ENCODE measurements at regions not wholly inside any gene's neighbourhood (a gene's known extent, or its start where the extent isn't known, plus 50 kb on each side); places are given as distances from the start of the nearest gene placed in this dataset.
A peak's percentile ranks its signal among the peaks of the same experiment; 100 is the strongest.

DNA sequence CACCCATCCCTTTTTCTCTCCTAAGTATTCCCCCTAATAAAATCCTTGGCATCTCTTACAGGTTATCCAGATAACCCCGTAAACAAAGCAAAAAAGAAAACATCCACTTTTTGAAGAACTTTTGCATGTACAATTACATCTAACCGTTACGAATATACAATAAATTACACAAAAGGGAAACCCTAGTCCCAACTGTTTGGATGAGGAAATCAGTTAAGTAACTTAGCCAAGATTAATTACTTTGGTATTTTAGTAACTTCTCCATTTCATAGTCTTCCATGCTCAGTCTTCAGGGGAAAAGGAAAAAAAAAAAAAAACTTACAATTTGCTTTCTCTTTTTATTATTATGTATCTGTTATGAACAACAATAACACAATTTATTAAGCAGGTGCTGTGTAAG is 212.9 kb downstream of the ACTL7B start:
- DNase-seq: no peak

DNA sequence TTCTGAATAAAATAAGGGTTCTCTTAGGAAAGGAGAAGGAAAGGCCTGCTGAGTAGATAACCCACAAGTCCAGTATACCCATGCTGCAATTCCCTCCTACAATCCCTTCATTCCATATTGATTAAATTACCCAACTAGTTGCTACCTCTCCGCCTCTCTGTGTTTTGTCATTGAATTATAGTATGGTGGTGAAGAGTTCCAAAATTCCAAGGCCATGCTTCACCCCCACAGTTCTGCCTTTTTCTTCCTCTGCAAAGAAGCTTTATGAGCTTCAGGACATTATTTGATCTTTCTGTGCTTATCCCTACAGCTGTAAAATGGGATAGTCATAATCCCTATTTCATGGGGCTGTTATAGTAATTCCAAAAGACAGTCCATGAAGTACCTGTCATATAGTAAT is 215.6 kb downstream of the ACTL7B start:
- peak; percentile 82 for DNase-seq

DNA sequence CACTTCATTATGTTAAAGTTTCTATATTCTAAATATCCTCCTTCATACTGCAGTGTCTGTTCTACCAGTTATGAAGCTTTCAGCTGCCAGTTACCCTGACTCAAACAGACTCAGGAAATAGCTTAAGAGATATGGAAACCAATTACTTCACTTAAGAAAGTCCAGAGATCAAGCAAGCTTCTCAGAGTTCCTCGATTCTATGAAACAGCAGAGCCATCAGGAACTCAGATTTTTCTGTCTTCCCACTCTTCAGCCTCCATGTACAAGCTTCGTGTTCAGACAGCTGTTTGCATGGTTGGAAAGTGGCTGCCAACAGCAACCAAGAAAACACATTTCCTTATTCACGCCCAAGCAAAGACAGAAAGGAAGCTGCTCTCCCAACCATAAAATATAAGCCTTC is 216.1 kb downstream of the ACTL7B start:
- peak; percentile 30 for DNase-seq

- DNase-seq: no peak
These were observed 216.7 kb downstream of the ACTL7B start for GRCh38 chr9:108639091-108639490.

DNA sequence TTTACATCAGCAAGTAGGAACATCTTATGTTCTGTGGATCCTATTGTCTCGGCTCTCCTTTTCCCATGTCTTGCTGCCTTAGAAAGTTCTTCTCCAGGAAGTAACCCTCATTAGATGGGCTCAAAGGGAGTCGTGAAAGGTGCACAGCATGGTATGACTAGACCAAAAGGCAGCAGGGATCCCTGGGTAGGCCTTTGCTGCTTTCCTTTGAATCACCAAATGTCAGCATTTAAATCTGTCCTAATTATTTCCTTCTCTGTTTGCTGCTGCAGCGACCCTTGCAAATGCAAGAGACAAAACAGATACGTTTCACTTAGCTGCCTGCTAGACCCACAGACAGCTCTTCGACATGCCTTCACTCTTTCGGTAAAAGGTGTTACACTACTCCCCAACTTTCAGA is 218.4 kb downstream of the ACTL7B start:
- peak; percentile 18 for DNase-seq

DNA sequence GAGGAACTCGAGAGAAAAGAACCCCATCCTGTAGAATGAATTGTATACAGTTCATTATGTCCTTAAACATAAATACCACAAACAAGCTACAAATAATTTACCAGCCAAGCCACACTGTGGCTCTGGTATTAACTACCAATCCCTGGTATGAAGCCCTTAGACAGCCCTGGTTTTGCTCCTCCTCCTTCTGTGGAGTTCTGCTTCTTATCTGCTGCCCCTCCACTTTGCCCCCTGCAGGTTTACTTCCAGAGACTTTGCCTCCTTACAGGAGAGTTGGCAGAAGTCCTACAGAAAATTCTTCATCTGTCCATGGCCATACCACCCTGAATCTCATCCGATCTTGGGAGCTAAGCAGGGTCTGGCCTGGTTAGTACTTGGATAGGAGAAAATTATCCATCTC is 219.8 kb downstream of the ACTL7B start:
- peak; percentile 33 for DNase-seq

DNA sequence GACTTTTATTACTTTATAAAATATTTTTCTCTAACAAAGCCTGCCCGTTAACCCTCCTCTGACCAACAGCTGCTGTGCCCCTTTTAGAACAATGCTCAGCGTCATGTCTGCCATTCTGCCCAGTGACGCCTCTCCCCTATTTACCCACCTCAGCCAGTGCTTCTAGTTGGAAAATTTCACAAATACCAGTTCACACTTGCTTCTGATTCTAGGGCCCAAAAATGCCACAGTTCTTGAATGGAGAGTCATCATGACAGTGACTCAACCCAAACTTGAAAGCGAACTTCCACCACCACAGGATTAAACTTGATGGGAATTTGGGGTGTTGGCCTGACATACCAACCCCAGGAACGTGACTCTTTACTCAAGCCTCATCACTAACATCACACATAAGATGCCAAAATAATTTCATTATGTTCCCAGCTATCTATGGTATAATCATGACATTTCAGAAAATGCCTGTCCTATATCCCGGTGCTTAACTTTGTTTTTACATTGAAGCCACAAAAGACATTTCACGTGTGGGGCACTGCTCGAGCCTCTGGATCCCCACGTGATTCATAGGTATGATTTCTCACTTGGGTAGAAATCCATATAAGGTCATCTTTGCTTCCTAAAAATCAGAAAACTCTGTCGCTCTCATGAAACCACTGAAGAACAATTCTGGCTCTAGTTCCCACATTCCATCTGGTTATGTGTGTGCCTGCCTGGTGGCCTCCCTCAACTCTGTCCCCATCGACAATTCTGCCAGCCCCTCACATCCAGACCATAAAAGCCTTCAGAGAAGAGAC is 220.9 kb downstream of the ACTL7B start:
- peak; percentile 97 for DNase-seq

- peak; percentile 81 for DNase-seq
These were observed 221.6 kb downstream of the ACTL7B start for GRCh38 chr9:108634204-108634603.

DNA sequence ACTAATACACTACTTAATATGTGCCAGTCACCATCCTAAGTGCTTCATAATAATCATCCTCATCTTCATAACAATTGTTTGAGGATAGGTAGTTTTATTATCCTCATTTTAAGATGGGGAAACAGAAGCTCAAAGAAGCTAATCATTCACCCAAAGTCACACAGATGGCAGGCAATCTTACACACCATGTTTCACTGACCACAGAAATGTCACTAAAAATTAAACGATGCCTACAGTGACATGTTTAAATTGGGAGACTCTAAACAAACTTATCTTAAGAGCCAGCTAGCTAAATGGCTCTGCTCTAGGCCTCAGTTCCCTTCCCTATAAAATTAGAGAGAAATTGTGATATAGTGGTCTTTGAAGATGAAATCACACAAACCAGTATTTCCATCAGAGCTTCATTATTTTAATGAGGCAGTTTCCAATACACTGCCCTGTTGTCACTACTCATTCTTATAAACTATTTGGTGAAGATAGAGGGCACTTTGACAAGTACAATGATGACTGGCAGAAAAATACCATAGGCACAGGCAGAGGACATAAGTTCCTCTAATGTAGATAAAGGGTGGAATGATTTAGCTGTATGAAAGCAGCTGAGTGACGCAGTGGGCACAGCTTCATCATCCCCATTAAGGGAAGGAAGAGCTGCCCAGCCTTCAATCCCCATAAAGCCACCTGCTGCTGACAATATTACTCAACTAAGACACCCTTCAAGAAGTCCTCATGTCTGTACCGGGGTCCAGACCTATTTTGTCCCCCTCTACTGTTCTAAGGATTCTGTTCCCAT is 224.1 kb downstream of the ACTL7B start:
- no peak for DNase-seq

DNA sequence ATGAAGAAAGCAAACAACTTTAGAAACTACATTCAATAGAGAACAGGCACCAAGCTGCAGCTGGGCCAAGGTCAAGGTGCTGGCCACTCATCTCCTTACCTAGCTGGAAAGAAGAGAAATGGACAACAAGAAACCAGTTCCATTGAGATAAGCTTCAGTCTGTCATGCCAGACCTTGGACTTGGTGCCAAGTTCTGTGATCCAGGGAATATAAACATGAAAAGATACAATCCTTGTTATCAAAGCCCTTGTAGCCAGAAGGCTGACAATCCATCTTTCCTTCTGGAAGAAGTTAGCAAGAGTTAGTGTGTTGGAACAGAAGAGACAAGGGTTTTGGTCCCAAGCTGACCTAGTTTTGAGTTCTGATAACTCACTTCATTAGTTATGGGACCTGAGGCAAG is 227.5 kb downstream of the ACTL7B start:
- DNase-seq: no peak

DNA sequence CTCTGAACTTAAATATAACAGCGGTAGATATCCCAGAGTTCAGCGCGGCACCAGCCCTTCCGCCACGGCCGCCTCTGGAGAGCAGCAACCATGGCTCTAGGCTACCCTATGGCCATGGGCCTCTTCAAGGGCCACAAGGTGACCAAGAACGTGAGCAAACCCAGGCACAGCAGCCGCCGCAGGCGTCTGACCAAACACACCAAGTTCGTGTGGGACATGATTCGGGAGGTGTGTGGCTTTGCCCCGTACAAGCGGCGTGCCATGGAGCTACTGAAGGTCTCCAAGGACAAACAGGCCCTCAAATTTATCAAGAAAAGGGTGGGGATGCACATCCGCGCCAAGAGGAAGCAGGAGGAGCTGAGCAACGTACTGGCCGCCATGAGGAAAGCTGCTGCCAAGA is 229.0 kb downstream of the ACTL7B start:
- DNase-seq: no peak

DNA sequence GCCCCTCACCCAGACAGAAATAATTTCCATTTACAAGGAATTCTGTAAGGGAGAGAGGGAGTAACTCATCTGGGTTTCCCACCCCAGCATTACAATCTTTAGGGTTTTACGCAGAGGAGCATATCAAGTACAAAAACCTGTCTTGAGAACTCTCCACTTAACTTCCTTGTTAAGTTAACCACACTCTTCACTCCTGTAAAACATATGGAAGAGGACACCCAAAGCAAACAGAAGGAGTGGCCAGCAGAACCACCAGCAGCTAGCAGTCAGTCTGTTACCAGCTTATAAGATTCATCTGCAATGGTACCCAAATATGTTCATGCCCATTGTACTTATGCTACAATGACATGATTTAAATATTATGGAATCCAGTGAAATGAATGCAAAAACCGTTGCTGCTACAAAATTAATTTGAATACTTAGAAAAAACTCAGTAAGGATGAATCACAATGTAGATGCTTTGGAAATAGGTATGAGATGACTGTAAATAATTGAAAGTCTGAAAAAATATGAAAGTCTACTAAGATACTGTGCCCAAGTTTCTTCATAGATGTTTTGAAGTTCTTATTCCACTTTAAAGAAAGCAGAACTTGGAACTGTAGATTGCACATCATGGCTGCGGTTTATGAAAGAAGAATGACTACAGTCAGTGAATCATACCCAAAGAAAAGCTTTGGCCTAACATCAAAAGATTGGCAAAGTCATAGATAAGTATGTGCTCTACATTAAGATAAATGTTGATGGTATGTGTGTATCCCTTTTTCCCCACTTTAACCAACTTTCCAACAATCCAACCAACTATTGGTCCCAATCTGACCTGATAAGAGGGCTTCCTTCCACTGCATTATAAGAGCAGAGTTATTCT is 233.6 kb downstream of the ACTL7B start:
- peak; percentile 93 for DNase-seq

DNA sequence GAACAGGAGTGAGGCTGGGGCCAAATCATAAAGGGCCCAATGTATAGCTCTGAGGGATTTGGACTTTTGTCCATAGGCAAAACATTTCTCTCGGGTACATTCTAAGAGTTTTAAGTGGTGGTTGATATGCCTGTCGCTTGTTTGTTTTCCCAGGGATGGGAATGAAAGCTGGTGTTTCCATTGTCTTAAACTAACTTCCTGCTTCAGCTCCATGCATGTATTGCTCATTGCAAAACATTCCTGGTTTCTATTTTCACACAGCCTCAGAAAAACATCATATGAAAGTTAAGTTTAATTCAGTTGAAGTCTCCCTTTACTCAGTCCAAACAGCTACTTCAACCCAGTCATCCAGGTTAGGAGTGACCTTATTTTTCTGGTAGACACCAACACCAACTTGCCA is 235.0 kb downstream of the ACTL7B start:
- DNase-seq: peak; percentile 73

GRCh38 chr9:108618906-108619550 is 236.8 kb downstream of the ACTL7B start:
- peak; percentile 74 for DNase-seq

- peak; percentile 44 for DNase-seq
These were observed 238.1 kb downstream of the ACTL7B start for GRCh38 chr9:108617676-108618075.

DNA sequence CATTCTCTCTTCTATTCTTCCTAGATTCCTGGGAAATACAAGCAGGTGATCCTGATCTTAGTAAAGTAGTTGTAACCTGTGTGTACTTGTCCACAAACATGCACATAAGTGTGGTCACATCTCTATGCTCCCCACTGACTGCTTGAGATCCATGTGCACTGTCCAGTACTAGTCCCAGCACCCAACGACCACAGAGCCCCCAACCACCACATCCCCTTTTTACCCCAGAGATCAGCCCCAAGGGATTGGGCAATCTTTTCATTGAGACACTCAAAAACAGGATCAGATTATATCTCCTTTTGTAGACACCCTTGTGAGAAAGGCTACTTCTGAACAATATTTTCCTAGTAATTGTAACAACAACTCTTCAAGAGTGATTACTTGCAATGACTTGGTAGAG is 240.6 kb downstream of the ACTL7B start:
- DNase-seq: no peak

GRCh38 chr9:108612513-108612912 is 243.3 kb downstream of the ACTL7B start:
- no peak for DNase-seq

DNA sequence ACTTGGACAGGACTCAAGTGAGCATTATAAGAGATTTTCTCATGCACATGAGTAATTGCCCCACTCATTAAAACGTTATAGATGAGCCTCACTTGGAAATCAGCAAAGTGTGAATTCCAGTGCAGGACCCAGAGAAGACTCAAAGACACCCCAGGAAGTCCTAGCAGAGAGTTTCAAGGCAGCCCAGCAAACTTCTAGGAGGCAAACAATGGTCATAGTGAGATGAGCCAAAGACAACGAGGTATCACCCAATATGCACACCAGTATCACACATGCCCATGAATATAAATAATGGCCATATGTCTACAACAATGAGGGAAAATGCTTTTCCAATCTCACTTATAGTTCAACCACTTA is 245.9 kb downstream of the ACTL7B start:
- no peak for DNase-seq

DNA sequence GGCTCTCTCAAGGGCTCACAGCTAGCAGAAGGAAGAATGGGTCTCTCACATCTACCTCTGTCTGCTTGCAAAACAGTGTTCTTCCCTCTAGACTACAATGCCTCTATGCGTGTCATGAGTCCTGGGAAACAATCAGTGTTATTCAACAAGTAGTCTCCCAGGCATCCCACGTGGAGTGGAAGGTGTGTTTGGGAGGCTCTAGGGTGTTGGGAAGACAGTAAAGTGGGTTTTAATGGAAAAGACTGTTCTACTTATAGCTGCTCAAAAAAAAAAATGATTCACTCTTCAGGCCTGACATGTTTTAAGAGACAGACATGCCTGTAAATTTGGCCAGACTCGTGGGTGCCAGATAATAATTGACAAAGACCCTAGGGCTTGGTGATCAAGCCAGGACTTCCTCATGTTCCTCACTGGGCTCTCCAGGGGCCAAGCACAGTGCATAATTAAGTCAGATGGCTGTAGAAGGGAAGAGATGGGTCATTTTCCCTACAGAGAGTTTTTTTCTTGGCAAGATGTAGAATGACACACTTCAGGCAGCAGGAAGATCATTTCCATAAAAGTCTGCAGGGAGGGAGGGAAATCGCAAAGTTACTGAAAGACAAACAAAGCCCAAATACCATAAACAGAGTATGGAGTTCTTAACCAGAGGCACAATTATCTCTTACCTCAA is 246.4 kb downstream of the ACTL7B start:
- DNase-seq: peak; percentile 95

DNA sequence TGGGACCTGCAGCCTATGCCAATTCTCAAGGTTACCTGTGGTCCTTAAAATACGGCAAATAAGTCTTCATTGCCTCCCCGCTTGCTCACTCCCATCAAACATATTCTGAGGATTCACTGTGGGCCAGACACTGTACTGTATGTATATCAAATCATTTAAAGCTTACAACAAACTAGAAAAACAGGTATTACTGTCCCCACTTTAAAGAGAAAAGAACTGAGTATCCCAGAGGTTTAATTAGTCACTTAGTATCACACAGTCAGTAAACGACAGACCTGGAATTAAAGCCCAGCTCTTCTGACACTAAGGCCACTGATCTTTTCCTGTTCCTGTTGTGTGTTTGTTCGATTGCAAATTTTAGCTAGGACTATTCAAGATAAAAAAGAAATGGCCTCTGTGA is 248.2 kb downstream of the ACTL7B start:
- DNase-seq: no peak

DNA sequence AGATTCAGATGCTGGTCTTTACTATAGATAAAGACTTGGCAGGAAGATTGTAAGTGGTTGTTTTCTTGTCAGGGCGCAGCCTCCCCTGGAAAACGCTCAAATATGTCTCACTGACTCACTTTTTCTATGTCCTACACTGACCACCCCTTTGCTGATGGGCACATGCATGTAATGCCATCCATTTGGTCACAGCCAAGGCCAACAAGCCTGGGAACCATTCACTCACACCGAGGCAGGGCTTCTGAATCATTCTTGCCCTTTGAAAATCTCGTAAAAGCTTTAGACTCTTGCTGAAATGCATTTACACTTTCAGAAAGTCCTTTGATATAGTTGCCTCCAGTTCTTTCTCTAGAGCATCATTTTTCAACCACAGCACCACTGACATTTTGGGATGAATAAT is 249.4 kb downstream of the ACTL7B start:
- DNase-seq: no peak

GRCh38 chr9:108603141-108603540 is 252.6 kb downstream of the ACTL7B start:
- no peak for DNase-seq

Measured in fibroblast of skin of right biceps (primary cell).